Left kidney (tissue), 1 donor: ENCODE measurements at regions not wholly inside any gene's neighbourhood (a gene's known extent, or its start where the extent isn't known, plus 50 kb on each side); places are given as distances from the start of the nearest gene placed in this dataset.
A peak's percentile ranks its signal among the peaks of the same experiment; 100 is the strongest.

Experiments used
- DNase-seq: peaks from one replicate; pipeline ENCODE4 v3.0.0-alpha.2; 2013

DNA sequence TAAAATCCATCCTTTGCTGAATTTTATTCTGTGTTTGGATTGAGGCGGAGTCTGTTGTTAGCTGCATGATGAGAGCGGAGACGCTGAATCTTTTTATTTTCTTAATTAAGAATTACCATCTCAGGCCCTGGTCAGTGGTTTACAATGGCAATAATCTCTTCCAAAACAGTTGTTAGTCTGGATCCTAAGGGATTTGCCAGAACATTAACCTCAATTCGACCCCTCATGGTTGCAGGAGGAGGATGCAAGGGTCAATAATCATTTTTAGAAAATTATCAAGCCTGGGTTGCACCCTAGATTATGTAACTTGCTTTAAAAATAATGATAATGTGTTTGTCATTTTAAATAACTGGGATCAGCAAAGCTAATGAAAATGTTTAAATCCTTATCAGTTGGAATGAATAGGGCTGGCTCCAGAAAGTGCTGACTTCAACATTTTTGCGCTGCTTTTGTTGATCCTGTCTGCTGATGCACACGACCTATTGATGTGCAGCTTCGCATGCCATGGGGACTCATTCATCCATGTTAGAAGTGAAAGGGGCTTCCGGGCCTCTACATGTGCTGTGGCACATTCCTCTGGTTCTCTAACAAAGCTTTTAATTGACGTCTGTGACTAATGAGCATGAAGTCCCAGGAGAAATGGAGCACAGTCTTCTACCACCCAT lies 80.7 kb upstream of the KIAA1217 start:
- peak; percentile 59 for DNase-seq

DNA sequence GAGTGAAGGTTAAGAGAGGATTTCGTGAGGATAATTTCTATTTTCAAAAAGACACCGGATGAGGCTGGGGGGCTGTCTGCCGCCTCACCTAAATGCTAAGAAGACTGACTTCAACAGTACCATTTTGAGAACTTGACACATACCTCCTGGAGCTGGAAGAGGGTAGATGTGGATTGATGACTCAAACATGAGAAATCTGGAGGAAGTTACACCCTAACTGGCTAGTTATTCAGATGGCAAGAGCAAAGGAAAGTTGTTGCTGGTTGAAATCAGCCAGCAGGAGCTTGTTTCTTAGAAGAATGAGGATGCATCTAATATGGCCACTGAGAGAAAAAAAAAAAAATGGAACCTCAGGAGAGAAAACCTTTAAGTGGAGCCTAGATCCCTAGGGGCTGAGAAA lies 76.2 kb upstream of the KIAA1217 start:
- no peak for DNase-seq

DNA sequence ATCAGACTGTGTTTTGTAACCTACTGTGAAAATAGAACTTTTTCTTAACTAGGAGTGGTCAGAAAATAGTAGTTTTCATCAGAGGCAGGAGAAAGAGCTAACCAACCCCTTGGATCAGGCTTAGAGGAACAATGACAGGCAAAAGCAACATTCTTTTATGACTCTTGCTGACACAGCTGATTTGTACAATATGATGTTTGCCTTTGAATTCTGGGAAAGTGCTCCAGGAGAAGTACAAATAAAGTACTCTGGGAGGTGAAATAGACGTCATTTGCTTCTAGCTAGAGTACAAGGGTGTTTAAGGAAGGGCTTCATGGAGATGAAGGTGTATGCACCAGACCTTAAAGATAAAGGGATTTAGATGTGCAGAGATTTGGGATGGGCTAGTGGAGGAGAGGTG lies 75.1 kb upstream of the KIAA1217 start:
- DNase-seq = no peak

DNA sequence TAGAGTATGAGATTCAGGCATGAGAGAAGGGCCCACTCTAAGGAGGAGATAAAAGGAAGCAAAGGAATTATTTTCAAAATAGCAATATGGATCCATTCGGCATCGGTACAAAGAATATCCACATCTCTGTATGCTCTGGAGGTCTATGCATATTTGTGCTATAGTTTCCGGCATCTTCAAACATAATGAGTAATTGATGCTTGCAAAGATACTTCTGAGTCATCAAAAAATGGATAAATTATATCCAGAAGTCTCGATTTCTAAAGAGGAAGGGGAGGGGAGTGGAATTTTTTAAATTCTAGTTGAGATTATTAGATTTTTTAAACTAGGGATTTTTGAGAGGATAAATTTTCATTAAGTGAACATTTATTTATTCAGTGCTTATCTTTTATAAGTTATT lies 72.9 kb upstream of the KIAA1217 start:
- no peak for DNase-seq

DNA sequence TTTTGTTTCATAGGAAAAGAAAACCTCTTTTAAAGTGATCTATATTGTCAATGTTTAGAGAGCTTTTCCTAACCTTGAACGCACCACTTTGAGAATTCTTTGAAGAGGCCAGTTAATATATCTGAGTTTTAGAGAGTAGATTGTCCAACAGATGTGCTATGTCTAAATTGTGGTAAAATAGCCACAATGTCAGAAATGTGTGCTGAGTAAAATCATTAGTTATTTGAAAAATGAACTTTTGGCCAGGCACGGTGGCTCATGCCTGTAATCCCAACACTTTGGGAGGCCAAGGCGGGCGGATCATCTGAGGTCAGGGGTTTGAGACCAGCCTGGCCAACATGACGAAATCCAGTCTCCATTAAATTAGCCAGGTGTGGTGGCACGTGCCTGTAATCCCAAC lies 61.6 kb upstream of the KIAA1217 start:
- DNase-seq = no peak

DNA sequence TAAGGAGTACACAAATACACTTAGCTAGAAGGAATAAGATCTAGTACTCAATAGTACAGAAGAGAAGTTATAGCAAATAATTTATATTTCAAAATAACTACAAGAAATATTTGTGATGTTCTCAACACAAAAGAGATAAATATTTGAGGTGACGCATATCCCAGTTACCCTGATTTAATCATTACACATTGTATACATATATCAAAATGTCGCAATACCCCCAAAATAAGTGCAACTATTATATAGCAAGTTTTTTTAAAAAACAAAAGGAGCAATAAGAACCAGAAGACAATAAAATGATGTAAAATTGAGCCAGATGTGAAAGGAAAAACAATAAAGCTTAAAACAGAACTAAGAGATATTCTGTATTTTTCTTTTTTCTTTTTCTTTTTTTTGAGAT lies 59.3 kb upstream of the KIAA1217 start:
- no peak for DNase-seq

DNA sequence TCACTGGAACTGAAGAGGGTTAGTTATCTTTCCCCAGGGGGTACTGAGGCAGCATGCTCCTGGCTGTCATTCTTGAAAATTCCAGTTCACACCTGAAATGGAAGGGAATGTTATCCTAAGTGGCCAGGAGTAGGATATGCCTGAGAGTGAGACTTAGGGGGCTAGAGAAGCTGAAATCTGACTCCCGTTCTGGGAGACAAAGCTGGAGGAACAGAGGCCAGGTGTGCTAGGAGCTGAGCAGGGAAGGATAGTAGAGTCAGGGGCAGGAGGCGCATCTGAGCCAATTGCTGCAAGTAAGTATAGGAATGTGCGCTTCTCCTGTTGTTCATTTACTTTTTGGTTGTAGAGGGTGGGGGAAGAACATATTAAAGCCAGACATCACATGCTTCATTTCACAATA lies 58.1 kb upstream of the KIAA1217 start:
- DNase-seq = no peak

DNA sequence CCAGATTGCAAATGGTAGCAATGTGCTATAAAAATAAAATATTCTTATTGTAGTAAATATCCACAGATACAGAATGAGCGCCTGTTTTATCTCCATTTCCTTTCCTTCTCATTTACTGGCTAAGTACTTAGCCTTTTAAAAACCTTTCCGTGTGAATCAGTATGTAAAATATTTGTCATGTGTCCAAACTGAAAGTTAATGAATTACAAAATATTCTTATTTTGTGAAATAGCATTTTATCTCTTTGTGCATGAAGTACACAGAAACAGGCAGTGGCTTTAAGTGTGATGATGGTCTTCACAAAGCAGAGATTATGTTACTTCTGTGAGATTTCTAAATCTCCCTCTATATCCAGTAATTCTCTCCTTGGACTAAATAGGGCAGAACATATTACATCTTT lies 56.7 kb upstream of the KIAA1217 start:
- DNase-seq = no peak

DNA sequence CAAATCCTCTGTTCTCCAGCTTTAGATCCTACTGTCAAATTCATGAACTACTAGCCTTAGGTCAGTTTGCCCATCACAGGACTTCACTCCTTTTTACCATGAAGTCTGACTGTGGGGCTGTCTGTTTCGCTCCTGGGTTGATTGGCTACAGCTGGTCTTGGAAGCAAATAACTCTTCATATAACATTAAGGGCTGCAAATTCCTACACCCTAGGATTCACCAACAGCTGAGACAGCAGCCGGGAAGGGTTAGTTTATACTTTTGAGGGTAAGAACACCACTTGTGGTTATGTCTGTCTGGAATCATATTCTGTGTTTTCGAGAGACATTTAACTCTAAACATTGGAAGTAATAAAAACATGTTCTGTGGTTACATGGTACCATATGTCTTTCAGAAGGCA lies 55.9 kb upstream of the KIAA1217 start:
- DNase-seq = no peak

DNA sequence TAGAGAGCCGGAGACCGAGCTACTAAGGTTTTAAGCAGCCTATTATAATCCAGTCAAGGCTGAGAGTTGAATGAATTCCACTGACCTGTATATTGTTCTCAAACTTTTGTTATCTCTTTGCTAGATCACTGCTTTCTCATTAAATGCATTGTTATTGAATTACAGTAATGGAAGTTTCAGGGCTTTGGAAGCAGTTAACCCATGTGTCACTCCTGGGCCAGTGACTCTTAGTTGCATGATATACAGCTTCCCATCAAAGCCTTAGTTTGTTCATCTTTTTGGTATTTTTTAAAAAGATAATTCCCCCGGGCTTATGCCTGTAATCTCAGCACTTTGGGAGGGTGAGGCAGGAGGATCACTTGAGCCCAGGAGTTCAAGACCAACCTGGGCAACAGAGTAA lies 55.4 kb upstream of the KIAA1217 start:
- DNase-seq = no peak

DNA sequence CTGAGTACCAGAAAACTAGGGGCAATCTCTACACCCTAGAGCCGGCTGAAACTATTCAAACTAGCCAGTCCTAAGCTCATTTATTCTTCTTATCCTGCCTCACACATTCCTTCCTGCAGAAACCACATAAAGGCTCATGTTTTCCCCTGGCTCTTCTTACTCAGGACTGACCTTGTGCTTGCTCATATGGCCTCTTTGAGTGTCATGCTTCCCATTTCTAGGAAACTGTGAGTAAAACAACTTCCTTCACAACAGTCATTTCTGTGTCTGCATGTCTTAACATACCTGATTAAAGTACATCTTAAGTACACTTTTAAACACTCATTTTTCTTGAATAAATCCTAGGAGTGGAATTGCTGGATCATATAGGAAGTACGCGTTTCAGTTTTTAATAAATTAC lies 52.3 kb upstream of the KIAA1217 start:
- no peak for DNase-seq

DNA sequence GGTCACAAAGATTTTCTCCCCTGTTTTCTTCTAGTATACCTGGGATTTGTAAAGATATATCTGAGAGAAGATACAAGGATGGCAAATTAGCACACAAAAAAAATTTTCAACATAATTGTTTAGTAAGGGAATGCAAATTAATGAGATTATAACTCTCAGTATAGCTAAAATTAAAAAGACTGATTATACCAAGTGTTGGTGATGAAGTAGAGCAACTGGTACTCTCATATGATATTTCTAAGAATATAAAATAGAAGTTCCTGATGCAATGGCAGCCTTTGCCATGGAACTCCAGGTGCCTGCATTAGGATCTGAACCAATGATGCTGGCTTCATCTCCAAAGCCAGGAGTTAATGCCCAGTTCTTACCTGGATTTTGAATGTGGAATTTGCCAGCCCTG lies 51.4 kb upstream of the KIAA1217 start:
- DNase-seq = no peak
